Smooth muscle cell (in vitro differentiated cells): ENCODE measurements at regions not wholly inside any gene's neighbourhood (a gene's known extent, or its start where the extent isn't known, plus 50 kb on each side); places are given as distances from the start of the nearest gene placed in this dataset.

Experiments
- DNase-seq: peaks from one replicate; lab custom pipeline; 2025; ENCODE audit not compliant: unreplicated experiment; lab: John Stamatoyannopoulos, UW
- H2AFZ ChIP-seq: fragments of 200-600 bp; sonication (generic); 2 replicates; pipeline ENCODE4 v1.6.0; 2016; ENCODE audit warnings: antibody characterized with exemption, low read depth, mild to moderate bottlenecking
- H3F3A ChIP-seq: fragments of 200-600 bp; sonication (generic); 2 replicates; pipeline ENCODE4 v1.6.0; 2017; ENCODE audit warnings: antibody characterized with exemption, low read depth
- H3K27ac ChIP-seq: fragments of 200-600 bp; sonication (generic); 2 replicates; pipeline ENCODE4 v1.5.1; 2016; ENCODE audit warnings: low read depth, mild to moderate bottlenecking
- H3K27me3 ChIP-seq: fragments of 200-600 bp; sonication (generic); 2 replicates; pipeline ENCODE4 v1.6.1; 2016; ENCODE audit warnings: low read depth, mild to moderate bottlenecking
- H3K36me3 ChIP-seq: fragments of 200-600 bp; sonication (generic); 2 replicates; pipeline ENCODE4 v1.5.1; 2016; ENCODE audit warnings: low read depth
- H3K4me1 ChIP-seq: fragments of 200-600 bp; sonication (generic); 2 replicates; pipeline ENCODE4 v1.5.1; 2016; ENCODE audit warnings: low read depth
- H3K4me2 ChIP-seq: fragments of 200-600 bp; sonication (generic); 2 replicates; pipeline ENCODE4 v1.6.0; 2016; ENCODE audit warnings: mild to moderate bottlenecking
- H3K4me3 ChIP-seq: fragments of 200-600 bp; sonication (generic); 2 replicates; pipeline ENCODE4 v1.5.1; 2016; ENCODE audit warnings: mild to moderate bottlenecking
- H3K79me2 ChIP-seq: fragments of 200-600 bp; sonication (generic); 2 replicates; pipeline ENCODE4 v1.6.0; 2016; ENCODE audit warnings: low read depth, mild to moderate bottlenecking
- H3K9ac ChIP-seq: fragments of 200-600 bp; sonication (generic); 2 replicates; pipeline ENCODE4 v1.6.0; 2016; ENCODE audit warnings: low read depth
- H3K9me3 ChIP-seq: fragments of 200-600 bp; sonication (generic); replicated peaks from 2 replicates; pipeline ENCODE4 v1.5.1; 2016; ENCODE audit warnings: low read depth
- H4K20me1 ChIP-seq: fragments of 200-600 bp; sonication (generic); 2 replicates; pipeline ENCODE4 v1.6.0; 2016; ENCODE audit warnings: low read depth
- CTCF ChIP-seq: fragments of 200-600 bp; sonication (generic); IDR thresholded peaks from 2 replicates; pipeline ENCODE4 v1.5.1; 2017; ENCODE audit warnings: borderline replicate concordance, mild to moderate bottlenecking, antibody characterized with exemption; ENCODE audit not compliant: insufficient read depth, poor library complexity, severe bottlenecking
- WGBS: methylation state at CpG from one replicate; pipeline ENCODE4 v1.1.7; 2016; ENCODE audit warnings: low lambda C conversion rate; 5-methylcytosine and 5-hydroxymethylcytosine counted together

- Histone ChIP-seq H2AFZ (no peak overlapping the region), H3K27ac (no peak overlapping the region), H3K36me3 (no peaks in the 10 kb centered on the region), H3K9ac (no peak overlapping the region), H3K4me2 (no peak overlapping the region), H3K4me1 (peaks cover 2% of the 10 kb centered on the region), H3F3A (no peaks in the 10 kb centered on the region), H3K27me3 (no peaks in the 10 kb centered on the region), H3K4me3 (no peak overlapping the region), H3K9me3 (no peaks in the 10 kb centered on the region), H4K20me1 (no peaks in the 10 kb centered on the region), H3K79me2 (no peaks in the 10 kb centered on the region)
- no peak for DNase-seq
- TF ChIP-seq CTCF, result no peak
- WGBS, result 90% methylated on average over 1 of the region's 1 CpG
Measured at GRCh38 chr9:71524516-71524915, 243.8 kb downstream of the CEMIP2 start.

GRCh38 chr9:71521132-71521531, 247.2 kb downstream of the CEMIP2 start:
- Histone ChIP-seq H3K36me3 (no peaks in the 10 kb centered on the region), H3K9ac (no peak overlapping the region), H2AFZ (no peak overlapping the region), H3K4me1 (peaks cover 16% of the 10 kb centered on the region), H3K4me3 (no peak overlapping the region), H3F3A (no peaks in the 10 kb centered on the region), H4K20me1 (no peaks in the 10 kb centered on the region), H3K79me2 (no peaks in the 10 kb centered on the region), H3K27ac (no peak overlapping the region), H3K27me3 (no peaks in the 10 kb centered on the region), H3K4me2 (no peak overlapping the region), H3K9me3 (no peaks in the 10 kb centered on the region)
- no peak for TF ChIP-seq CTCF
- DNase-seq, result no peak
- WGBS, result 44% methylated on average over 3 of the region's 3 CpGs

DNA sequence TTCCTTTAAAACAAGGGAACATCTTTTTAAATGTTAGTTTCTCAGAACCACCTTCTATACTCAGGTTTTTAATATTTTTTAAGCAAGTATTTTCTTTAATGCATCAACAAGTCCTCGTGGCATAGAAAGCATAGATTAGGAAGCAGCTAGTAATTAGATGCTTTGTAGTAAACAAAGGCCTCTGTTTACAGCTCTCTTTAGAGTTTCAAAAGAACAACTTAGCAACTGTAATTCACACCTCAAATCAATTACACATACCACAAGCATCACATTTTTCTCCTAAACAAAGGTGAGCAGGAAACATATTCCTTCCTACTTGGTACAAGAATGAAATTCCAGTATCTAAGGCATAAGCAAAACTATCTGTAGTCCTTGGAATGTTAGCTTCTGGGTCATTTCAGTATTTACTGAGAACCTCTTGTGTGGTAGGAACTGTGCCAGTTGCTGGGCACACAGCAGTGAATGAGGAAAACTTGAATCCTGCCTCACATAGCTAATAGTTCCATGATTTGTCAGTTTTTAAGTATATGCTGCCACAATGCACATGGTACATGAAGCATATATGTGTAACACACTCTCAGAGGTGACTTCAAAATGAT, 249.1 kb downstream of the CEMIP2 start:
- H3K79me2 ChIP-seq, result no peaks in the 10 kb centered on the region
- H3F3A ChIP-seq, result no peaks in the 10 kb centered on the region
- H3K4me3 ChIP-seq, result no peak overlapping the region
- H3K4me1 ChIP-seq, result peaks cover 16% of the 10 kb centered on the region
- H3K36me3 ChIP-seq, result no peaks in the 10 kb centered on the region
- no peak for TF ChIP-seq CTCF
- peak overlapping the region; percentile 63 for H3K4me2 ChIP-seq
- no peaks in the 10 kb centered on the region for H3K27me3 ChIP-seq
- DNase-seq, result no peak
- no peak overlapping the region for H3K9ac ChIP-seq
- 10% methylated on average over 1 of the region's 1 CpG for WGBS
- H2AFZ ChIP-seq, result no peak overlapping the region
- no peak overlapping the region for H3K27ac ChIP-seq
- H3K9me3 ChIP-seq, result no peaks in the 10 kb centered on the region
- H4K20me1 ChIP-seq, result no peaks in the 10 kb centered on the region
